KG1 (cell line): ENCODE measurements at regions not wholly inside any gene's neighbourhood (a gene's known extent, or its start where the extent isn't known, plus 50 kb on each side); places are given as distances from the start of the nearest gene placed in this dataset.

Source experiments
- DNase-seq: peaks from one replicate; lab custom pipeline; 2025; lab: John Stamatoyannopoulos, UW

GRCh38 chr13:47114030-47114429 lies 217.2 kb upstream of the HTR2A start:
- DNase-seq: no peak

GRCh38 chr13:47112903-47113299 lies 216.0 kb upstream of the HTR2A start:
- no peak for DNase-seq

GRCh38 chr13:47112205-47112902 lies 215.5 kb upstream of the HTR2A start:
- DNase-seq: no peak

GRCh38 chr13:47111499-47111898 lies 214.6 kb upstream of the HTR2A start:
- no peak for DNase-seq

GRCh38 chr13:47110833-47111240 lies 214.0 kb upstream of the HTR2A start:
- DNase-seq: no peak

GRCh38 chr13:47110141-47110540 lies 213.3 kb upstream of the HTR2A start:
- no peak for DNase-seq

GRCh38 chr13:47109028-47109427 lies 212.2 kb upstream of the HTR2A start:
- no peak for DNase-seq

GRCh38 chr13:47100214-47100853 lies 203.5 kb upstream of the HTR2A start:
- DNase-seq: no peak

GRCh38 chr13:47094734-47095434 lies 198.0 kb upstream of the HTR2A start:
- no peak for DNase-seq

- no peak for DNase-seq
Measured at GRCh38 chr13:47092202-47092601, 195.3 kb upstream of the HTR2A start.

GRCh38 chr13:47087841-47088240 lies 191.0 kb upstream of the HTR2A start:
- no peak for DNase-seq

- no peak for DNase-seq
Measured at GRCh38 chr13:47087241-47087640, 190.4 kb upstream of the HTR2A start.

GRCh38 chr13:47085346-47085745 lies 188.5 kb upstream of the HTR2A start:
- DNase-seq: no peak

GRCh38 chr13:47081850-47082249 lies 185.0 kb upstream of the HTR2A start:
- DNase-seq: no peak

GRCh38 chr13:47081246-47081645 lies 184.4 kb upstream of the HTR2A start:
- DNase-seq: no peak

- DNase-seq: no peak
Measured at GRCh38 chr13:47080621-47081020, 183.8 kb upstream of the HTR2A start.

- no peak for DNase-seq
Measured at GRCh38 chr13:47076500-47076899, 179.6 kb upstream of the HTR2A start.

GRCh38 chr13:47069133-47069532 lies 172.3 kb upstream of the HTR2A start:
- no peak for DNase-seq

- no peak for DNase-seq
Measured at GRCh38 chr13:47067306-47067705, 170.5 kb upstream of the HTR2A start.

- no peak for DNase-seq
Measured at GRCh38 chr13:47066226-47066625, 169.4 kb upstream of the HTR2A start.

- no peak for DNase-seq
Measured at GRCh38 chr13:47064381-47064780, 167.5 kb upstream of the HTR2A start.

- DNase-seq: no peak
Measured at GRCh38 chr13:47049276-47049989, 152.6 kb upstream of the HTR2A start.

- no peak for DNase-seq
Measured at GRCh38 chr13:47046706-47047105, 149.9 kb upstream of the HTR2A start.
